Body of pancreas (tissue), 4 donors: ENCODE measurements at regions not wholly inside any gene's neighbourhood (a gene's known extent, or its start where the extent isn't known, plus 50 kb on each side); places are given as distances from the start of the nearest gene placed in this dataset.
A peak's percentile ranks its signal among the peaks of the same experiment; 100 is the strongest.

Source experiments
- ATAC-seq: fragments of 150-250 bp; one replicate; pipeline ENCODE4 v1.9.1; 2016
- DNase-seq, 4 donors: peaks; one replicate each; pipeline ENCODE4 v3.0.0-alpha.2; 2019
- H3K27ac ChIP-seq, 4 donors: fragments of 200-600 bp; sonication (generic); 1 replicate in 3 of 4; 2 replicates in 1 of 4; pipeline versions ENCODE4 v1.5.1 to v1.6.1; 2016 to 2019; ENCODE audit warnings: mild to moderate bottlenecking in 1 of 4, mixed read lengths in 1 of 4, moderate library complexity in 1 of 4
- H3K27me3 ChIP-seq, 2 donors: fragments of 200-600 bp; sonication (generic); one replicate each; pipeline ENCODE4 v1.6.0; 2016; ENCODE audit warnings: mild to moderate bottlenecking in 1 of 2
- H3K36me3 ChIP-seq, 2 donors: fragments of 200-600 bp; sonication (generic); replicated peaks in 1 of 2; 2 replicates each; pipeline ENCODE4 v1.5.1; 2016; ENCODE audit warnings: low read depth in 2 of 2; ENCODE audit not compliant: insufficient read depth in 1 of 2
- H3K4me1 ChIP-seq: fragments of 200-600 bp; sonication (generic); one replicate; pipeline ENCODE4 v1.6.0; 2016
- H3K4me3 ChIP-seq, 2 donors: fragments of 200-600 bp; sonication (generic); 1 replicate in 1 of 2; 2 replicates in 1 of 2; pipeline ENCODE4 v1.5.1; 2016 to 2019
- H3K9me3 ChIP-seq, 3 donors: fragments of 200-600 bp; sonication (generic); 1 replicate in 2 of 3; 2 replicates in 1 of 3; pipeline ENCODE4 v1.5.1; 2016
- CTCF ChIP-seq, 7 experiments: fragments of 450-650 bp in 4 of 7; fragments of 200-600 bp in 3 of 7; sonication (generic) in 3 of 7; IDR thresholded peaks; one replicate each; pipeline ENCODE4 v1.5.1; 2016 to 2019; ENCODE audit warnings: antibody characterized with exemption in 7 of 7
- POLR2A ChIP-seq, 3 donors: fragments of 450-650 bp; IDR thresholded peaks; one replicate each; pipeline ENCODE4 v1.6.1; 2016; ENCODE audit warnings: antibody characterized with exemption in 3 of 3, mild to moderate bottlenecking in 2 of 3
- WGBS, 2 donors: methylation state at CpG; one replicate each; pipeline ENCODE4 v1.1.5; 2017; 5-methylcytosine and 5-hydroxymethylcytosine counted together
- intact Hi-C: fragments of 100-400 bp; cut with DNase I; formaldehyde crosslinking; loops from one replicate; pipeline ENCODE4 v1.15.1; 2023

- Histone ChIP-seq H3K27me3 (no peaks in the 10 kb centered on the region), H3K36me3 (no peaks in the 10 kb centered on the region), H3K4me3 (no peak overlapping the region), H3K27ac (no peak overlapping the region), H3K4me1 (no peaks in the 10 kb centered on the region), H3K9me3 (no peaks in the 10 kb centered on the region)
- TF ChIP-seq POLR2A (IDR thresholded peaks at IDR 0.05) (no peak), CTCF (IDR thresholded peaks at IDR 0.05) (no peak)
- no peak for DNase-seq
- WGBS, 2 donors = 84 to 85% methylated on average over 15 of the region's 15 CpGs
- ATAC-seq = peak; percentile 4
- intact Hi-C loops = no loop called here
These were observed 675.9 kb upstream of the CITED2 start for GRCh38 chr6:140050101-140050995.

GRCh38 chr6:140049251-140049650 is 674.8 kb upstream of the CITED2 start:
- DNase-seq (no peak), ATAC-seq (no peak)
- intact Hi-C loops = no loop called here
- TF ChIP-seq CTCF (IDR thresholded peaks at IDR 0.05) (no peak), POLR2A (IDR thresholded peaks at IDR 0.05) (no peak)
- H3K4me1 ChIP-seq = no peaks in the 10 kb centered on the region
- WGBS, 2 donors = 34 to 39% methylated on average over 2 of the region's 2 CpGs
- no peaks in the 10 kb centered on the region for H3K36me3 ChIP-seq
- no peaks in the 10 kb centered on the region for H3K9me3 ChIP-seq
- no peak overlapping the region for H3K27ac ChIP-seq
- no peaks in the 10 kb centered on the region for H3K27me3 ChIP-seq
- H3K4me3 ChIP-seq = no peak overlapping the region

- ATAC-seq (no peak), DNase-seq (no peak)
- Histone ChIP-seq H3K27me3 (no peaks in the 10 kb centered on the region), H3K27ac (no peak overlapping the region), H3K9me3 (no peaks in the 10 kb centered on the region), H3K4me1 (no peaks in the 10 kb centered on the region), H3K4me3 (no peak overlapping the region), H3K36me3 (no peaks in the 10 kb centered on the region)
- intact Hi-C loops = no loop called here
- 24 to 34% methylated on average over 2 of the region's 2 CpGs for WGBS, 2 donors
- TF ChIP-seq POLR2A (IDR thresholded peaks at IDR 0.05) (no peak), CTCF (IDR thresholded peaks at IDR 0.05) (no peak)
These were observed 673.8 kb upstream of the CITED2 start for GRCh38 chr6:140048202-140048790.

- ATAC-seq (no peak), DNase-seq (no peak)
- Histone ChIP-seq H3K4me3 (no peak overlapping the region), H3K27me3 (no peaks in the 10 kb centered on the region), H3K4me1 (no peaks in the 10 kb centered on the region), H3K36me3 (no peaks in the 10 kb centered on the region), H3K9me3 (no peaks in the 10 kb centered on the region), H3K27ac (no peak overlapping the region)
- intact Hi-C loops = no loop called here
- TF ChIP-seq POLR2A (IDR thresholded peaks at IDR 0.05) (no peak), CTCF (IDR thresholded peaks at IDR 0.05) (no peak)
- WGBS, 2 donors = 60 to 83% methylated on average over 1 of the region's 1 CpG
These were observed 672.9 kb upstream of the CITED2 start for GRCh38 chr6:140047321-140047720.
